ENCODE measurements at regions not wholly inside any gene's neighbourhood (a gene's known extent, or its start where the extent isn't known, plus 50 kb on each side); places are given as distances from the start of the nearest gene placed in this dataset.
"Not testable (repeated sequence)": the region's sequence is repeated elsewhere in the genome, so short reads cannot be mapped to it uniquely, and the experiment has no call there.

- TF ChIP-seq CTCF (optimal IDR thresholded peaks at IDR 0.05 in 1 of 3, IDR thresholded peaks at IDR 0.05 in 1 of 3, conservative IDR thresholded peaks at IDR 0.05 in 1 of 3; ENCODE audit: extremely low read depth in 1 of 3, insufficient read depth in 2 of 3, low read length in 3 of 3); EZH2 (IDR thresholded peaks at IDR 0.05; ENCODE audit: low read length): not testable (repeated sequence)
Observed at GRCh38 chr7:149556525-149556924, 58.9 kb upstream of the ZNF746 start.
